GM06990 (cell line): ENCODE measurements at regions not wholly inside any gene's neighbourhood (a gene's known extent, or its start where the extent isn't known, plus 50 kb on each side); places are given as distances from the start of the nearest gene placed in this dataset.

Experiments used
- DNase-seq: peaks from one replicate; pipeline ENCODE4 v3.0.0-alpha.2; 2011; ENCODE audit not compliant: insufficient read length; ENCODE audit errors: extremely low read depth
- H3K27me3 ChIP-seq: replicated peaks from 2 replicates; pipeline ENCODE4 v1.6.0; 2011; ENCODE audit warnings: low read length; ENCODE audit not compliant: control insufficient read depth, insufficient read depth
- H3K36me3 ChIP-seq: 2 replicates; pipeline ENCODE4 v1.5.1; 2011; ENCODE audit warnings: low read length; ENCODE audit not compliant: control insufficient read depth, insufficient read depth
- H3K4me3 ChIP-seq: replicated peaks from 2 replicates; pipeline ENCODE4 v1.5.1; 2011; ENCODE audit warnings: low read depth, mild to moderate bottlenecking, control low read depth, low read length
- CTCF ChIP-seq: IDR thresholded peaks from 2 replicates; pipeline ENCODE4 v1.5.1; 2011; ENCODE audit warnings: low read length, control low read depth, mild to moderate bottlenecking, inconsistent platforms; ENCODE audit not compliant: insufficient read depth, poor library complexity, severe bottlenecking

- Histone ChIP-seq H3K4me3 (no peak overlapping the region), H3K36me3 (no peaks in the 10 kb centered on the region), H3K27me3 (no peaks in the 10 kb centered on the region)
- no peak for DNase-seq
- no peak for TF ChIP-seq CTCF
Measured at GRCh38 chr7:112603673-112604072, 122.9 kb downstream of the LSMEM1 start.

GRCh38 chr7:112610636-112611035, 129.8 kb downstream of the LSMEM1 start:
- Histone ChIP-seq H3K4me3 (no peak overlapping the region), H3K36me3 (no peaks in the 10 kb centered on the region), H3K27me3 (no peaks in the 10 kb centered on the region; the same call in 1 of the 2 replicates)
- TF ChIP-seq CTCF, result no peak
- DNase-seq, result no peak

- TF ChIP-seq CTCF, result no peak
- DNase-seq, result no peak
- no peaks in the 10 kb centered on the region for H3K36me3 ChIP-seq
- no peak overlapping the region for H3K4me3 ChIP-seq
- H3K27me3 ChIP-seq, result no peaks in the 10 kb centered on the region; the same call in 1 of the 2 replicates
Measured at GRCh38 chr7:112615701-112616100, 134.9 kb downstream of the LSMEM1 start.

GRCh38 chr7:112616295-112616694, 135.5 kb downstream of the LSMEM1 start:
- no peaks in the 10 kb centered on the region for H3K27me3 ChIP-seq
- no peak for DNase-seq
- no peaks in the 10 kb centered on the region for H3K36me3 ChIP-seq
- no peak overlapping the region for H3K4me3 ChIP-seq
- no peak for TF ChIP-seq CTCF

- DNase-seq, result no peak
- Histone ChIP-seq H3K27me3 (no peaks in the 10 kb centered on the region), H3K36me3 (no peaks in the 10 kb centered on the region), H3K4me3 (no peak overlapping the region)
- TF ChIP-seq CTCF, result no peak
Measured at GRCh38 chr7:112619343-112619742, 138.6 kb downstream of the LSMEM1 start.

GRCh38 chr7:112622159-112622715, 141.4 kb downstream of the LSMEM1 start:
- no peak for TF ChIP-seq CTCF
- no peaks in the 10 kb centered on the region for H3K36me3 ChIP-seq
- H3K27me3 ChIP-seq, result no peaks in the 10 kb centered on the region
- no peak overlapping the region for H3K4me3 ChIP-seq
- DNase-seq, result no peak
